HG02981 (cell line): ENCODE measurements at regions not wholly inside any gene's neighbourhood (a gene's known extent, or its start where the extent isn't known, plus 50 kb on each side); places are given as distances from the start of the nearest gene placed in this dataset.
"Not testable (repeated sequence)": the region's sequence is repeated elsewhere in the genome, so short reads cannot be mapped to it uniquely, and the experiment has no call there.

ENCODE experiments used
- ATAC-seq: cut with Tn5 transposase; IDR thresholded peaks from one replicate; pipeline ENCODE4 v1.9.1; 2021; ENCODE audit warnings: mild to moderate bottlenecking, moderate library complexity; ENCODE audit not compliant: unreplicated experiment

- no peak for ATAC-seq
Measured at GRCh38 chr5:67774786-67775185, 440.8 kb upstream of the PIK3R1 start.

- ATAC-seq, result no peak
Measured at GRCh38 chr5:67774267-67774552, 441.3 kb upstream of the PIK3R1 start.

- no peak for ATAC-seq
Measured at GRCh38 chr5:67773411-67774266, 441.9 kb upstream of the PIK3R1 start.

- ATAC-seq, result no peak
Measured at GRCh38 chr5:67771791-67772190, 443.8 kb upstream of the PIK3R1 start.

GRCh38 chr5:67771221-67771620 lies 444.3 kb upstream of the PIK3R1 start:
- ATAC-seq, result no peak

GRCh38 chr5:67770431-67771025 lies 445.0 kb upstream of the PIK3R1 start:
- ATAC-seq, result no peak

GRCh38 chr5:67765697-67766096 lies 449.9 kb upstream of the PIK3R1 start:
- no peak for ATAC-seq

GRCh38 chr5:67757771-67758170 lies 457.8 kb upstream of the PIK3R1 start:
- ATAC-seq, result not testable (repeated sequence)

GRCh38 chr5:67752357-67752708 lies 463.2 kb upstream of the PIK3R1 start:
- no peak for ATAC-seq

GRCh38 chr5:67748165-67748690 lies 467.3 kb upstream of the PIK3R1 start:
- ATAC-seq, result no peak

GRCh38 chr5:67747096-67747495 lies 468.5 kb upstream of the PIK3R1 start:
- no peak for ATAC-seq

- ATAC-seq, result not testable (repeated sequence)
Measured at GRCh38 chr5:67746608-67747007, 468.9 kb upstream of the PIK3R1 start.

- no peak for ATAC-seq
Measured at GRCh38 chr5:67746103-67746502, 469.5 kb upstream of the PIK3R1 start.

- ATAC-seq, result no peak
Measured at GRCh38 chr5:67732921-67733320, 482.6 kb upstream of the PIK3R1 start.

- no peak for ATAC-seq
Measured at GRCh38 chr5:67732471-67732870, 483.1 kb upstream of the PIK3R1 start.

- no peak for ATAC-seq
Measured at GRCh38 chr5:67731886-67732285, 483.7 kb upstream of the PIK3R1 start.

- no peak for ATAC-seq
Measured at GRCh38 chr5:67730917-67731474, 484.6 kb upstream of the PIK3R1 start.

- no peak for ATAC-seq
Measured at GRCh38 chr5:67728326-67728890, 487.1 kb upstream of the PIK3R1 start.

- ATAC-seq, result no peak
Measured at GRCh38 chr5:67725604-67726003, 490.0 kb upstream of the PIK3R1 start.

- ATAC-seq, result no peak
Measured at GRCh38 chr5:67724412-67725135, 491.0 kb upstream of the PIK3R1 start.

- ATAC-seq, result no peak
Measured at GRCh38 chr5:67723873-67724272, 491.7 kb upstream of the PIK3R1 start.
